ENCODE measurements at regions not wholly inside any gene's neighbourhood (a gene's known extent, or its start where the extent isn't known, plus 50 kb on each side); places are given as distances from the start of the nearest gene placed in this dataset.

DNA sequence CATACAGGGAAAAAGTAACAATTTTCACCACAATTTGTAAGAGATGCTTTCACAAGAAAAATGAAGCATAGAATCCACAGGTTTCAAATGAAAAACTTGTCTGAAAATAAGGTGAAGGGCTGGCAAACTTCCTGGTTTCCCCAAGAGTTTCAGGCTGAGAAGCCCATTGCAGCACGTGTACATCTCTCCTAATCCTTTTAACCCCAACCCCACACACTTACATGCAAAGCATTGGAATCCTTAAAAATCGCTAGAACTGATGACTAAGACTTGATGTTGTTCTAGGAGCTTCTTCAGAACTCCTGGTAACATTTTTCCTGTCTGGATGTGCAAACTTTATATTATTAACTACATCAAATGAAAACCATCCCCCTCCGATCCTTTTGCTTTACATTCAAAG, 317.8 kb upstream of the RGMB start:
- TF ChIP-seq, protein P1, sequence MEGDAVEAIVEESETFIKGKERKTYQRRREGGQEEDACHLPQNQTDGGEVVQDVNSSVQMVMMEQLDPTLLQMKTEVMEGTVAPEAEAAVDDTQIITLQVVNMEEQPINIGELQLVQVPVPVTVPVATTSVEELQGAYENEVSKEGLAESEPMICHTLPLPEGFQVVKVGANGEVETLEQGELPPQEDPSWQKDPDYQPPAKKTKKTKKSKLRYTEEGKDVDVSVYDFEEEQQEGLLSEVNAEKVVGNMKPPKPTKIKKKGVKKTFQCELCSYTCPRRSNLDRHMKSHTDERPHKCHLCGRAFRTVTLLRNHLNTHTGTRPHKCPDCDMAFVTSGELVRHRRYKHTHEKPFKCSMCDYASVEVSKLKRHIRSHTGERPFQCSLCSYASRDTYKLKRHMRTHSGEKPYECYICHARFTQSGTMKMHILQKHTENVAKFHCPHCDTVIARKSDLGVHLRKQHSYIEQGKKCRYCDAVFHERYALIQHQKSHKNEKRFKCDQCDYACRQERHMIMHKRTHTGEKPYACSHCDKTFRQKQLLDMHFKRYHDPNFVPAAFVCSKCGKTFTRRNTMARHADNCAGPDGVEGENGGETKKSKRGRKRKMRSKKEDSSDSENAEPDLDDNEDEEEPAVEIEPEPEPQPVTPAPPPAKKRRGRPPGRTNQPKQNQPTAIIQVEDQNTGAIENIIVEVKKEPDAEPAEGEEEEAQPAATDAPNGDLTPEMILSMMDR (conservative IDR thresholded peaks at IDR 0.05; ENCODE audit: low read depth, low read length): no peak
- no peak overlapping the region for H3K4me3 ChIP-seq (ENCODE audit: low read length)
- no peak for DNase-seq (ENCODE audit: low read depth)

DNA sequence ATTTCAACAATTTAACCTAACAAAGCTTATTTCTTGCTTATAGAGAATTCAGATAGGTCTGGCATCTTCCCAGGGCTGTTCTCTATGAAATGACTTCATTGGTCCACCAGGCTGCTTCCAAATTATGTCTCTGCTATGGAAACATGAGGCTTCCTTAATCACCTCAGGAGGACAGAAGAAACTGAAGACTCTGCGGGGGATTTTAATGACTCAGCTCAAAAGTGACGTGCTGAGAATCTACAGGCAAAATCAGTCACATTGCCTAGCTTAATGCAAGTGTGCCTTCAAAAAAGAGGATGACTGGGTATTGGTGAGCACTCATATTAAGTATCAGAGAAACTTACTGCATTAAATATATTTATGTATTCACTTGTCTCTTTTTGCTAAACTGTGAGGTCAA, 315.5 kb upstream of the RGMB start:
- no peak overlapping the region for H3K4me3 ChIP-seq (ENCODE audit: low read length)
- no peak for DNase-seq (ENCODE audit: low read depth)
- TF ChIP-seq, protein P1 (conservative IDR thresholded peaks at IDR 0.05; ENCODE audit: low read depth, low read length): no peak

DNA sequence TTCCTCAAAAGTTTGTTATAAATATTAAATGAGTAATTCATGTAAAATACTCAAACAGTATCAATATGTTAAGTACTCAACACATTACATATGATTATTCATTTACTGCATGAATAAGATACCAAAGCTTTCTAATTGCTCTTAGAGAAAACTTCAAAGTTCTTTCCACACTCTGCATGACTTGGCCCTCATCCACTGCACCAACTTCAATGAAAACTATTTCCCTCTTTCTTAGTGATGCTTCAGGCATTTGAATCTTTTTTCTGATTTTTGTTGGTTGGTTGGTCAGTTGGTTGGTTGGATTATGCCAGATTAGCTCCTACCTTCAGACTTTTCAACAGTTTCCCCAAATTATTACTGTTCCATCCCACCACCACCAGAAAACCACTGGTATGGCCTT, 314.7 kb upstream of the RGMB start:
- no peak overlapping the region for H3K4me3 ChIP-seq (ENCODE audit: low read length)
- TF ChIP-seq, protein P1 (conservative IDR thresholded peaks at IDR 0.05; ENCODE audit: low read depth, low read length): no peak
- DNase-seq (ENCODE audit: low read depth): no peak

DNA sequence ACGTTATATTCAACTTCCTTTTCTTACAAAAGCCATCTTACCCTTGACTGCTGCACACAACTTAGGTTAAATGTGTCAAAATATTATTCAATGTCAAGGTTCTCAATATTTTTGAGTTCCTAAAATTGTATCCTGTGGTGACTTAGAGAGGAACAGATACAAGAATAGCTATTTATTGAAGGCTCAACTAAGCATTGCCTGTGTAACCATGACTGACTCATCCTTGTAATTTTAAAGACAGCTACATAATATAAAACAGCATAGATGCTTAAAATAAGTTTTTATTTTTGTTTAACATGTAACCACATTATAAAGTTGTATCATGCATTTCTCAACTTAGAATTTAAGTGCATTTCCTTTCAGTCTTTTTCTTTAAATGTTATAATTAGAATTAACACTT, 312.9 kb upstream of the RGMB start:
- TF ChIP-seq, protein P1 (conservative IDR thresholded peaks at IDR 0.05; ENCODE audit: low read depth, low read length): no peak
- no peak for DNase-seq (ENCODE audit: low read depth)
- no peak overlapping the region for H3K4me3 ChIP-seq (ENCODE audit: low read length)

DNA sequence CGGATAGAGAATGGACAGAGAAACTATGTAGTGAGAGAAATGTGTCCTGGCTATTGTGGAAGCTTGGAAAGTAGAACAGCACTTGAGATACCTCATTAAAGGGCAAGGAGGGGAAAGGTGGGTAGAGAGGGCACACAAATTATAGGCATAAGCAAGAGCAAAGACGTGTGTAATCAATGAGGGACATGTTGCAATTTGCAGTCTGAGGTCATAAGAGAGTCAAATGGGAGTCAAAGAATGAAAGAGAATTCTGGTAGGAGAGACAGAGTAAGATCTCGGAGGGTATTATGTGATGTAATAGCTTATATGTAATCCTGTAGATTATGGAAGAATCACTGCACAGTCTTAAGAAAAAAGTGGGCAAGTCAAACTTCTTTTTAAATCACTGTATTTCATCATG, 312.0 kb upstream of the RGMB start:
- H3K4me3 ChIP-seq (ENCODE audit: low read length): no peak overlapping the region
- DNase-seq (ENCODE audit: low read depth): no peak
- TF ChIP-seq, protein P1 (conservative IDR thresholded peaks at IDR 0.05; ENCODE audit: low read depth, low read length): no peak

DNA sequence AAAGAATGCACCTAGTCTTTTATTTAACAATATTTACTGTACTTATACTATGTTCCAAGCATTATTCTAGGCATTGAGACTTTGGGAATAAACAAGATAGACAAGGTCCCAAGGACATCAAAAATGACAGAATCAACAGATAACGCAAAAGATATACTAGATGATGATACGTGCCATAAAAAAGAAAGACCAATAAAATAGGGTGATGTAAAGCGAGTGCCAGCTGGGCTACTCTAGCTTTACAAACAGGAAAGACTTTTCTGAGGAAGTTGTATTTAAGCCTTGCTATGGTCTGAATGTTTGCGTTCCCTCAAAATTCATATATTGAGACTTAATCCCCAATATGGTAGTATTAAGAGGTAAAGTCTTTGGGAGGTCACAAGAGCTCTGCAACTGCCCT, 310.2 kb upstream of the RGMB start:
- TF ChIP-seq, protein P1 (conservative IDR thresholded peaks at IDR 0.05; ENCODE audit: low read depth, low read length): no peak
- no peak overlapping the region for H3K4me3 ChIP-seq (ENCODE audit: low read length)
- DNase-seq (ENCODE audit: low read depth): no peak

DNA sequence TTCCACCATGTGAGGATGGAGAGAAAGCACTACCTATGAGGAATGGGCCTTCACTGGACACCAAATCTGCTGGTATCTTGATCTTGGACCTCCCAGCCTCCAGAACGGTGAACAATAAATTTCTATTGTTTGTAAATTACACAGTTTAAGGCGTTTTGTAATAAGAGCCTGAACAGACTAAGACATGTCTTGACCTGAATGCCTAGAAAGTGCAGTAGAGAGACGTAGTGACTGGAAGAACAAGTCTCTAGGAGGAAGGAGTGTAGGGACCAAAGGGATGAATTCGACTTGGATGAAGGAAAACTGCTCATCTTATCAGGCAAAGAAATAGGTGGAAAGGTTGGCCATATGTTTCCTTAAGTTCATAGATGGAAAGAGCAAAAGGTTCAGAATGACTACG, 309.8 kb upstream of the RGMB start:
- H3K4me3 ChIP-seq (ENCODE audit: low read length): no peak overlapping the region
- no peak for DNase-seq (ENCODE audit: low read depth)
- TF ChIP-seq, protein P1 (conservative IDR thresholded peaks at IDR 0.05; ENCODE audit: low read depth, low read length): no peak

Measured in retinal pigment epithelial cell (primary cell).